ENCODE measurements at regions not wholly inside any gene's neighbourhood (a gene's known extent, or its start where the extent isn't known, plus 50 kb on each side); places are given as distances from the start of the nearest gene placed in this dataset.
"Not testable (repeated sequence)": the region's sequence is repeated elsewhere in the genome, so short reads cannot be mapped to it uniquely, and the experiment has no call there.

- TF ChIP-seq PBX3 (IDR thresholded peaks at IDR 0.05); CHD2 (IDR thresholded peaks at IDR 0.05; ENCODE audit: low read length, partially characterized antibody); FOSL2 (IDR thresholded peaks at IDR 0.05); POLR2A (IDR thresholded peaks at IDR 0.05; ENCODE audit: low read length); EP300 (IDR thresholded peaks at IDR 0.05): not testable (repeated sequence)
- peak; percentile 57 for TF ChIP-seq CTCF (IDR thresholded peaks at IDR 0.05)
- peak; percentile 23; the same call in 1 of the 2 replicates for TF ChIP-seq FOSL2 (CRISPR knock-in tag; IDR thresholded peaks at IDR 0.05)
Measured at GRCh38 chr20:29327600-29328420, 1929.7 kb upstream of the DEFB115 start.
